DOHH2 (cell line): ENCODE measurements at regions not wholly inside any gene's neighbourhood (a gene's known extent, or its start where the extent isn't known, plus 50 kb on each side); places are given as distances from the start of the nearest gene placed in this dataset.
"Not testable (repeated sequence)": the region's sequence is repeated elsewhere in the genome, so short reads cannot be mapped to it uniquely, and the experiment has no call there.

ENCODE experiments used
- H3F3A ChIP-seq: fragments of 200-600 bp; sonication (generic), shearing (Covaris generic); 2 replicates; pipeline ENCODE4 v1.6.0; 2016; ENCODE audit warnings: antibody characterized with exemption, mild to moderate bottlenecking; ENCODE audit not compliant: control insufficient read depth, insufficient read depth
- H3K27ac ChIP-seq: fragments of 200-600 bp; sonication (generic); 2 replicates; pipeline ENCODE4 v1.5.1; 2014; ENCODE audit warnings: low read depth, mild to moderate bottlenecking, low read length, moderate library complexity
- H3K27me3 ChIP-seq: fragments of 200-600 bp; sonication (generic); 2 replicates; pipeline ENCODE4 v1.6.1; 2014; ENCODE audit warnings: mild to moderate bottlenecking, low read length, mixed read lengths; ENCODE audit not compliant: control insufficient read depth
- H3K36me3 ChIP-seq: fragments of 200-600 bp; sonication (generic); 2 replicates; pipeline ENCODE4 v1.6.1; 2014; ENCODE audit warnings: mild to moderate bottlenecking, low read length, moderate library complexity, mixed read lengths; ENCODE audit not compliant: control insufficient read depth
- H3K4me1 ChIP-seq: fragments of 200-600 bp; sonication (generic); 2 replicates; pipeline ENCODE4 v1.6.1; 2014; ENCODE audit warnings: mild to moderate bottlenecking, low read length, mixed read lengths; ENCODE audit not compliant: control insufficient read depth
- H3K4me2 ChIP-seq: fragments of 200-600 bp; sonication (generic); 2 replicates; pipeline ENCODE4 v1.6.0; 2014; ENCODE audit warnings: mild to moderate bottlenecking, low read length, moderate library complexity
- H3K4me3 ChIP-seq: fragments of 200-600 bp; sonication (generic); 2 replicates; pipeline ENCODE4 v1.5.1; 2014; ENCODE audit warnings: mild to moderate bottlenecking, low read length, mixed read lengths
- H3K79me2 ChIP-seq: fragments of 200-600 bp; sonication (generic); 2 replicates; pipeline ENCODE4 v1.6.1; 2014; ENCODE audit warnings: mild to moderate bottlenecking, low read length, mixed read lengths; ENCODE audit not compliant: control insufficient read depth
- H3K9me2 ChIP-seq: fragments of 200-600 bp; sonication (generic); replicated peaks from 2 replicates; pipeline ENCODE4 v1.6.1; 2014; ENCODE audit warnings: mild to moderate bottlenecking, low read length, mixed read lengths; ENCODE audit not compliant: control insufficient read depth
- H3K9me3 ChIP-seq: fragments of 200-600 bp; sonication (generic); 2 replicates; pipeline ENCODE4 v1.6.1; 2014; ENCODE audit warnings: antibody characterized with exemption, low read length, mixed read lengths; ENCODE audit not compliant: control insufficient read depth, insufficient read depth
- H4K20me1 ChIP-seq: fragments of 200-600 bp; sonication (generic); 2 replicates; pipeline ENCODE4 v1.6.0; 2014; ENCODE audit warnings: low read depth, mild to moderate bottlenecking, antibody characterized with exemption, low read length, moderate library complexity; ENCODE audit not compliant: control insufficient read depth, insufficient read depth

DNA sequence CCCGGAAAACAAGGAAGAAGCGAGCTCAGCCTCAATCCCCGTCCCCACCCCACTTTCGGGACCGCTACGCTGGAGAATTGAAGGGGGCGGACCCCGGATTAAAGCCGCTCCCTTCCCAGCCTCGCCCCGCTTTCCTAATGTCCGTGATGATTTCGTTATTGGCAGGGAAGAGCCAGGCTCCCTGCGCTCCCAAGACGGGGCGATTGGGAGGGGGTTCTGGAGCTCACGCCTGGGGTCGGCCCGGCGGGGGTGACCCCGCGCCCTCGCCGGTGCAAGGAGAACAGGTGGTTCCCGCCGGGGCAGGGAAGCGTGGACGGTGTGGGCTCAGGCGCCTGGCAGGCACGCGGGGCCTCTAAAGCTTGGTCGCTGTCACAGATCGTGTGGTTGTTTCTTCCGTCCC, 131.5 kb downstream of the POTEM start:
- not testable (repeated sequence) for H3K79me2 ChIP-seq, H3K4me1 ChIP-seq, H4K20me1 ChIP-seq, H3K9me3 ChIP-seq, H3K27me3 ChIP-seq, H3F3A ChIP-seq, H3K27ac ChIP-seq, H3K36me3 ChIP-seq, H3K4me3 ChIP-seq, H3K9me2 ChIP-seq, H3K4me2 ChIP-seq

DNA sequence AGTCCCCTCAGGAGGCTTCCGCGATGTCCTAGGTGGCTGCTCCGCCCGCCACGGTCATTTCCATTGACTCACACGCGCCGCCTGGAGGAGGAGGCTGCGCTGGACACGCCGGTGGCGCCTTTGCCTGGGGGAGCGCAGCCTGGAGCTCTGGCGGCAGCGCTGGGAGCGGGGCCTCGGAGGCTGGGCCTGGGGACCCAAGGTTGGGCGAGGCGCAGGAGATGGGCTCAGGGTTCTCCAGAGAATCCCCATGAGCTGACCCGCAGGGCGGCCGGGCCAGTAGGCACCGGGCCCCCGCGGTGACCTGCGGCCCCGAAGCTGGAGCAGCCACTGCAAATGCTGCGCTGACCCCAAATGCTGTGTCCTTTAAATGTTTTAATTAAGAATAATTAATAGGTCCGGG, 132.1 kb downstream of the POTEM start:
- not testable (repeated sequence) for H3K4me1 ChIP-seq, H4K20me1 ChIP-seq, H3K36me3 ChIP-seq, H3K9me2 ChIP-seq, H3K79me2 ChIP-seq, H3F3A ChIP-seq, H3K9me3 ChIP-seq, H3K27me3 ChIP-seq, H3K27ac ChIP-seq, H3K4me3 ChIP-seq, H3K4me2 ChIP-seq

DNA sequence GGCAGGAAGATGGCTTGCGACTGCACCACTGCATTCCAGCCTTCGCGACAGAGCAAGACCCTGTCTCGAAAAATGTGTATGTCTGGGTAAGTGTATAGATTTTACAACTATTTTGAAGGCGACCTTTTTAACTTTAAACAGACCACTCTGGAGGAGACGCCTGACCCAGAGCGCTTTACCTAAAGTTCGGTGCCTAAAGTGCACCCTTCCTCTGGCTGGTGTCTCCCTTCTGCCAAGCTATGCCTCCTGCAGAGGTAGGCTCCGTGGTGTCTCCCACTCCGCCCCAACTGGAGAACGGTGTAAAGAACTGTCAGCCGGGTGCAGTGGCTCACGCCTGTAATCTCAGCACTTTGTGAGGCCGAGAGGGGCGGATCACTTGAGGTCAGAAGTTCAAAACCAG, 132.7 kb downstream of the POTEM start:
- H3F3A ChIP-seq, H3K9me2 ChIP-seq, H3K27ac ChIP-seq, H3K27me3 ChIP-seq, H4K20me1 ChIP-seq, H3K9me3 ChIP-seq, H3K36me3 ChIP-seq, H3K4me2 ChIP-seq, H3K4me1 ChIP-seq, H3K79me2 ChIP-seq, H3K4me3 ChIP-seq: not testable (repeated sequence)

DNA sequence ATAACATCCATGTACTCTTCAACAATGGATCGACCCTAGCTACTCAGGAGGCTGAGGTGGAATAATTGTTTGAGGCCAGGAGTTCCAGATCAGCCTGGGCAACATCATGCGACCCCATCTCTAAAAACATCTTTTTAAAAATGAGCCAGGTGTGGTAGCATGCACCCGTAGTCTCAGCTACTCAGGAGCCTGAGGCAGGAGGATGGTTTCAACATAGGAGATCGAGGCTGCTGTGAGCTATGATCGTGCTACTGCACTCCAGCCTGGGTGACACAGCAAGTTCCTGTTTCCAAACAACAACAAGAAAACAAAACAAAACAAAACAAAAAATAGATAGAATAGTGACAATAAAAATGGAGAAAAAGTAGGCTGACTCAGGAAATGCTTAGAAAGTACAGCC, 138.3 kb downstream of the POTEM start:
- not testable (repeated sequence) for H3K79me2 ChIP-seq, H3K27ac ChIP-seq, H3K9me3 ChIP-seq, H3K9me2 ChIP-seq, H4K20me1 ChIP-seq, H3K27me3 ChIP-seq, H3F3A ChIP-seq, H3K4me3 ChIP-seq, H3K4me1 ChIP-seq, H3K4me2 ChIP-seq, H3K36me3 ChIP-seq

DNA sequence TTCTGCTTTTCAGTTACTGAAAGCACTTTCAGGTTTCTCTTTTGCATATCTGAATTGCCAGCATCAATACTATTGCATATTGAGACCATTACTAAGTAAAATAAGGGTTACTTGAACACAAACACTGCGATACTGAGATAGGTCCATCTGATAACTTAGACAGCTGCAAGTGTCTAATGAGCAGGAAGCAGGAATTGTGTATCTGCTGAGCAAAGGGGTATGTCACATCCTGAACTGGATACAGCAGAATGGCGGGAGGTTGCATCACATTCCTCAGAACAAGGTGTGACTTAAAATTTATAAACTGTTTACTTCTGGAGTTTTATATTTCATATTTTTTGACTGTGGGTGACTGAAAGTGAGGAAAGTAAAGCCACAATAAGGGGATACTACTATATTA, 142.7 kb downstream of the POTEM start:
- not testable (repeated sequence) for H3K4me3 ChIP-seq, H3K27me3 ChIP-seq, H3K9me3 ChIP-seq, H3K36me3 ChIP-seq, H3K27ac ChIP-seq, H3K4me1 ChIP-seq, H3K79me2 ChIP-seq, H3K4me2 ChIP-seq, H4K20me1 ChIP-seq, H3F3A ChIP-seq, H3K9me2 ChIP-seq

DNA sequence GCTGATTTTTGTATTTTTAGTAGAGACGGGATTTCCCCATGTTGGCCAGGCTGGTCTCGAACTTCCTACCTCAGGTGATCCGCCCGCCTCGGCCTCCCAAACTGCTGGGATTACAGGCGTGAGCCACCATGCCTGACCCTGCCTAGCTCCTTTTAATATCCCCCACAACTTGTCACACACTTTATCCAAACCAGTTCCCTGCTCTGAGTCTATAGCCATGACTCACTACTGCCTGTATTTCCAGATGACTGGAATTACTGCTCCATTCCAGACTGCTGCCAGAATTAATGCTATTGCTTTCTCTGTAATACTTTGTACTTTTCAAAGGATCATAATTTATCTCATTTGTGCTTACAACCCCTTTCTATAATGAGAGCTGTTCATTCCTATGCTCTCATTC, 153.1 kb downstream of the POTEM start:
- H3K36me3 ChIP-seq, H3K9me2 ChIP-seq, H4K20me1 ChIP-seq, H3K4me1 ChIP-seq, H3K9me3 ChIP-seq, H3K79me2 ChIP-seq, H3F3A ChIP-seq, H3K27me3 ChIP-seq, H3K27ac ChIP-seq, H3K4me3 ChIP-seq, H3K4me2 ChIP-seq: not testable (repeated sequence)

DNA sequence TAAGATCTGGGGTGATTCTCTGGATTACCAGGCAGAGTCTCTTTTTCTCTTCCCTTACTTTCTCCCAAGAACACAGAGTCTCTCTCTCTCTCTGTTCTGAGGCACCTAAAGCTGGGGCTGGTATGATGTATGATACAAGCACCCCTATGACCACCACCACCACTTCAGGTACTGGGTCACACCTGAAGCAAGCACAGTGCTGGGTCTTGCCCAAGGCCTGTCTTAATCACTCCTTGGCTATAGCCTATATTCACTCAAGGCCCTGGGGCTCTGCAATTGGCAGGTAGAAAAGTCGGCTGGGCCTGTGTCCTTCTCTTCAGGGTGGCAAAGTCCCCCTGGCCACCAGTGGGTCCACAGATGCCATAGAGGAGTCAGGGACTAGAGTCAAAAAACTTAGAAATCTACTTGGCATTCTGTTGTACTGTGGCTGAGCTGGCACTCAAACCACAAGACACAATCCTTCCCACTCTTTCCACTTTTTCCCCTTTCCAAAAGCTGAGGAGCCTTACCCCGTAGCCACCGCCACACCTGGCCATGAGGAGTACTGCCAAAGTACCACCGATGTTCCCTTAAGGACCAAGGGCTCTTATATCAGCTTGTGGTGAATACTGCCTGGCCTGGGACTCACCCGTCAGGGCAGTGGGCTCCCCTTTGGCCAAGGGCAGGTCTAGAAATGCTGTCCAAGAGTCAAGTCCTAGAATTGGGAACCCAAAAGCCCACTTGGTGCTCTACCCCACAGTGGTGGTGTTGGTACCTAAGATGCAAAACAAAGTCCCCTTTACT, 159.2 kb downstream of the POTEM start:
- not testable (repeated sequence) for H3K4me2 ChIP-seq, H3K27ac ChIP-seq, H3K4me1 ChIP-seq, H3K4me3 ChIP-seq, H4K20me1 ChIP-seq, H3K9me3 ChIP-seq, H3K36me3 ChIP-seq, H3K9me2 ChIP-seq, H3K79me2 ChIP-seq, H3K27me3 ChIP-seq, H3F3A ChIP-seq

DNA sequence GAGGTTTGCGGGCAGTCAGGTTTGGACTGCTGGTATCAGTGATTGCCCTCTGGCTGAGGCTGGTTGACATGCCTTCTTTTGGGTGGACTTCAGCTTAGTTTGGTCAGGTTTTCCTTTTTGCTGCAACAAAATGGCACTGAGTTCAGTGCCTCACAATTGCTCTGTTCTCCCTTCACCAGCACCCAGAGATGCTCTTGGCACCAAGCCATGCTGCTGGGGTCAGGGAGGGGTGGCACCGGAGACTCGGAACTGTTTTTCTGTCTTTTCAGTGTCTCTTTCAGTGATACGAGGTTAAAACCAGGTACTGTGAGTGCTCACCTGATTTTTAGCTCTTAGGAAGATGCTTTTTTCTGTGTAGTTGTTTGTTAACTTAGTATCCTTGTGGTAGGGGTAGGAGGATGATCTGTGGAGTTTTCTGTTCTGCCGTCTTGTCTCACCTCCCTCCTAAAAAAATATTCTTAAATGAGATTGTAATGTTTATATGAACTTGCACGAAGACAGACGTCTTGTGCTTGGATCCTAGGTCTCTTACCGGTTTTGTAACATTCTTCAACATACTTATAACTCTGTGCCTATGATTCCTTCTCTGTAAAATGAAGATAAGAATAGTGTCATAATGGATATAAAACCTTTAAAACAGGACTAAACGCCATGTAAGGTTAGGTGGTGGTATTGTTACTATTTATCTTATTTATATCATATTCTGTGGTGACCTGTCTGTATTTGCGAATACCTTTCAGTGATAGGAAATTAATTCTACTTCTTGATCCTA, 160.6 kb downstream of the POTEM start:
- not testable (repeated sequence) for H3K27me3 ChIP-seq, H3K36me3 ChIP-seq, H3K9me3 ChIP-seq, H3K4me1 ChIP-seq, H4K20me1 ChIP-seq, H3K27ac ChIP-seq, H3K4me2 ChIP-seq, H3F3A ChIP-seq, H3K4me3 ChIP-seq, H3K79me2 ChIP-seq, H3K9me2 ChIP-seq
